ENCODE measurements at regions not wholly inside any gene's neighbourhood (a gene's known extent, or its start where the extent isn't known, plus 50 kb on each side); places are given as distances from the start of the nearest gene placed in this dataset.

DNA sequence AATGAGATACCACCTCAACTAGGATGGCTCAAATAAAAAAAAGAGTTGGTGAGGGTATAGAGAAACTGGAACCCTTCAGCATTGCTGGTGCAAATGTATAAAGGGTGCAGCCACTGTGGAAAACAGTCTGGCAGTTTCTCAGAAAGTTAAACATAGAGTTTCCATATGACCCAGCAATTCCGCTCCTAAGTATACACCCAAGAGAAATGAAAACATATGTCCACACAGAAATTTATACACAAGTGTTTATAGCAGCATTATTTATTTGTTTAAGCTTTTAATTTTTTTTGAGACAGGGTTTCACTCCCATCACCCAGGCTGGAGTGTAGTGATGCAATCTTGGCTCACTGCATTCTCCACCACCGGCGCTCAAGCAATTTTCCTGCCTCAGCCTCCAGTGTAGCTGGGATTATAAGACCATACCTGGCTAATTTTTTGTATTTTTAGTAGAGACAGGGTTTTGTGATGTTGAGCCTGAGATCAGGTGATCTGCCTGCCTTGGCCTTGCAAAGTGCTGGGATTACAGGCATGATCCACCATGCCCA, 118.2 kb upstream of the KIF5B start:
- no peaks in the 10 kb centered on the region for H3K36me3 ChIP-seq (ENCODE audit: control insufficient read depth, insufficient read depth, low read length)
- DNase-seq (ENCODE audit: low read depth): no peak
- H3K27me3 ChIP-seq (ENCODE audit: control insufficient read depth, insufficient read depth, low read length): no peaks in the 10 kb centered on the region
- TF ChIP-seq, protein P1, sequence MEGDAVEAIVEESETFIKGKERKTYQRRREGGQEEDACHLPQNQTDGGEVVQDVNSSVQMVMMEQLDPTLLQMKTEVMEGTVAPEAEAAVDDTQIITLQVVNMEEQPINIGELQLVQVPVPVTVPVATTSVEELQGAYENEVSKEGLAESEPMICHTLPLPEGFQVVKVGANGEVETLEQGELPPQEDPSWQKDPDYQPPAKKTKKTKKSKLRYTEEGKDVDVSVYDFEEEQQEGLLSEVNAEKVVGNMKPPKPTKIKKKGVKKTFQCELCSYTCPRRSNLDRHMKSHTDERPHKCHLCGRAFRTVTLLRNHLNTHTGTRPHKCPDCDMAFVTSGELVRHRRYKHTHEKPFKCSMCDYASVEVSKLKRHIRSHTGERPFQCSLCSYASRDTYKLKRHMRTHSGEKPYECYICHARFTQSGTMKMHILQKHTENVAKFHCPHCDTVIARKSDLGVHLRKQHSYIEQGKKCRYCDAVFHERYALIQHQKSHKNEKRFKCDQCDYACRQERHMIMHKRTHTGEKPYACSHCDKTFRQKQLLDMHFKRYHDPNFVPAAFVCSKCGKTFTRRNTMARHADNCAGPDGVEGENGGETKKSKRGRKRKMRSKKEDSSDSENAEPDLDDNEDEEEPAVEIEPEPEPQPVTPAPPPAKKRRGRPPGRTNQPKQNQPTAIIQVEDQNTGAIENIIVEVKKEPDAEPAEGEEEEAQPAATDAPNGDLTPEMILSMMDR (IDR thresholded peaks at IDR 0.05; ENCODE audit: insufficient read depth, low read length, poor library complexity, severe bottlenecking): no peak
- no peak overlapping the region for H3K4me3 ChIP-seq (ENCODE audit: low read depth, low read length)

DNA sequence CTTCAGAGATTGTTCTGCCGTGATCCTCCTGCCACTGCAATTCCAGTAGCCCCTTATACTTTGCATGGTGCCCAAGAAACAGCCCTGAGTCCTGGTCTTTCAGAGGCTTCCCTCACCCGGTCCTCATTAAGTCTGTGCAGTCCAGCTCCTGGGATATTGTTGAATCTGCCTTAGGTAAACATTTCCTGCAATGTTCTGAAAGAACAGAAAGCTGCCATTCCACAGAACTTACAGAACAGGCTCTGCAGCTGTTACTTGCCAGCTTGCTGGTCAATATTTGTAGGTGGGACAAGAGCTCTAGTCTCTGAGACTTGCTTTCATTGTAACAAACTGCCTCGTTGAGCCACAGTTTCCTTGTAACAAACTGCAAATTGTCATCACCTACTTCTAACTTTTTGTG, 115.0 kb upstream of the KIF5B start:
- TF ChIP-seq, protein P1 (IDR thresholded peaks at IDR 0.05; ENCODE audit: insufficient read depth, low read length, poor library complexity, severe bottlenecking): no peak
- H3K27me3 ChIP-seq (ENCODE audit: control insufficient read depth, insufficient read depth, low read length): no peaks in the 10 kb centered on the region
- no peak for DNase-seq (ENCODE audit: low read depth)
- H3K4me3 ChIP-seq (ENCODE audit: low read depth, low read length): no peak overlapping the region
- H3K36me3 ChIP-seq (ENCODE audit: control insufficient read depth, insufficient read depth, low read length): no peaks in the 10 kb centered on the region

DNA sequence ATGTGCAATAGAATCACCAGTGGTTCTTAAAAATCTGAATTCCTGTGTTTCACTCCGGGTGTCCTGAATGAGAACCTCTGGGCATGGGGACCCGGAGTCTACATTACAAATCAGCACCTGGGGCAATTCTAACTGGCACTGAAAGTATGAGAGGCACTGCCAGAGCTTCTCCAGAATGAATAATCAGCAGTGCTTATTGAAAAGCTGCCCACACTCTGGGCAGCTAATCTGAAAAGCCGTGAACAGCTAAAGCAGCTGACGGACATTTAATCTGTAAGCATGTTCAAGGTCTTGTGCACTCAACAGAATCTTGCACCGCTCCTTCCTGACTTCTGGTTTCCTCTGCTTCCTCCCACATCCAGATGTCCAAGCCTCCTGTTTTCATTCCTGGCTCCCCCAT, 113.3 kb upstream of the KIF5B start:
- H3K36me3 ChIP-seq (ENCODE audit: control insufficient read depth, insufficient read depth, low read length): no peaks in the 10 kb centered on the region
- TF ChIP-seq, protein P1 (IDR thresholded peaks at IDR 0.05; ENCODE audit: insufficient read depth, low read length, poor library complexity, severe bottlenecking): no peak
- H3K27me3 ChIP-seq (ENCODE audit: control insufficient read depth, insufficient read depth, low read length): no peaks in the 10 kb centered on the region
- H3K4me3 ChIP-seq (ENCODE audit: low read depth, low read length): no peak overlapping the region
- no peak for DNase-seq (ENCODE audit: low read depth)

DNA sequence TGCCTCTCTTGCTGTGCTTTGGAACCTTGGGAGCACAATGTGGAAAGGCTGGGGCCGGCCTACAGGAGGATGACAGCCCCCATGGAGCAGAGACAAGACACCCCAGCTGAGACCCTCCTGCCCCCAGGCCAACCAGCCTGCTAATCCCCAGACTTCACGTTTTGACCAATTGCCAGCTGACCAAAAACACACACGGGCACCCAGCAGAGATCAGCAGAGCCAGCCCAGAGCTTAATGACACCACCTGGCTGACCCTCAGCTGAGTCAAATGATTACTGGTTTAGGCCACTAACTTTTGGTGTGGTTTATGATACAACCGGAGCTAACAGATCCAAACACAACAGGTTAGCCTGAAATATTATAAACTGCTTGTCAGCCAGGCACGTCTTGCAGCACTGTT, 111.2 kb upstream of the KIF5B start:
- H3K27me3 ChIP-seq (ENCODE audit: control insufficient read depth, insufficient read depth, low read length): no peaks in the 10 kb centered on the region
- no peak for DNase-seq (ENCODE audit: low read depth)
- TF ChIP-seq, protein P1 (IDR thresholded peaks at IDR 0.05; ENCODE audit: insufficient read depth, low read length, poor library complexity, severe bottlenecking): no peak
- H3K36me3 ChIP-seq (ENCODE audit: control insufficient read depth, insufficient read depth, low read length): no peaks in the 10 kb centered on the region
- H3K4me3 ChIP-seq (ENCODE audit: low read depth, low read length): no peak overlapping the region

DNA sequence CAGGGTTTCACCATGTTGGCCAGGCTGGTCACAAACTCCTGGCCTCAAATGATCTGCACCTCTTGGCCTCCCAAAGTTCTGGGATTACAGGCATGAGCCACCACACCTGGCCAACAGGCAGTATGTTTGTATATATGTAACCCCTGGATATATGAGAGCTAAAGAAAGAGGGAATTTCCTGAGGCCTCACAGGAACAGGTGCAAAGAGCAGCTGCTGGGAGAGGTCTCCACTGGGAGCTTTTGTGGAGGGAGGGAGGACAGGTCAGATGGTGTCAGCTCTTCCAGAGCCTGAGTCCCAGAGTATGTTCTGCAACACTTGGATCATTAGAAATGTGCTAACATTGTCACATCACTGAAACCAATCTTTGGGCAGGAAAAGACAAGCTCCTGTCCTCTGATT, 110.1 kb upstream of the KIF5B start:
- Histone ChIP-seq H3K36me3 (ENCODE audit: control insufficient read depth, insufficient read depth, low read length) (no peaks in the 10 kb centered on the region), H3K27me3 (ENCODE audit: control insufficient read depth, insufficient read depth, low read length) (no peaks in the 10 kb centered on the region), H3K4me3 (ENCODE audit: low read depth, low read length) (no peak overlapping the region)
- DNase-seq (ENCODE audit: low read depth): no peak
- TF ChIP-seq, protein P1 (IDR thresholded peaks at IDR 0.05; ENCODE audit: insufficient read depth, low read length, poor library complexity, severe bottlenecking): no peak

DNA sequence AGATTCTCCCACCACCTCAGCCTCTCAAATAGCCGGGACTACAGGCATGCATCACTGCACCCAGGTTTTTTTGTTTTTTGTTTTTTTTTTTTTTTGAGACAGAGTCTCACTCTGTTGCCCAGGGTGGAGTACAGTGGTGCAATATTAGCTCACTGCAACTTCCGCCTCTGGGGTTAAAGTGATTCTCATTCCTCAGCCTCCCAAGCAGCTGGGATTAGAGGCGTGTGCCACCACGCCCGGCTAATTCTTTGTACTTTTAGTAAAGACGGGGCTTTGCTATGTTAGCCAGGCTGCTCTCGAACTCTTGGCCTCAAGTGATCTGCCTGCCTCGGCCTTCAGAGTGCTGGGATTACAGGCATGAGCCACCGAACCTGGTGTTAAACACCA, 107.5 kb upstream of the KIF5B start:
- H3K36me3 ChIP-seq (ENCODE audit: control insufficient read depth, insufficient read depth, low read length): no peaks in the 10 kb centered on the region
- TF ChIP-seq, protein P1 (IDR thresholded peaks at IDR 0.05; ENCODE audit: insufficient read depth, low read length, poor library complexity, severe bottlenecking): no peak
- H3K4me3 ChIP-seq (ENCODE audit: low read depth, low read length): no peak overlapping the region
- no peaks in the 10 kb centered on the region for H3K27me3 ChIP-seq (ENCODE audit: control insufficient read depth, insufficient read depth, low read length)
- DNase-seq (ENCODE audit: low read depth): no peak
